IMR-90 (cell line): ENCODE measurements at regions not wholly inside any gene's neighbourhood (a gene's known extent, or its start where the extent isn't known, plus 50 kb on each side); places are given as distances from the start of the nearest gene placed in this dataset.

Experiments used
- ATAC-seq: fragments of 200-7000 bp; cut with Tn5 transposase; 2 replicates; pipeline ENCODE4 v1.9.1; 2020; ENCODE audit warnings: low read depth, mild to moderate bottlenecking, moderate library complexity
- BruUV-seq: library from RNA; stranded (reverse); fragments of 400-500 nt; replicated peaks from 2 replicates; lab custom pipeline; 2021; lab: Mats Ljungman, UMichigan
- CTCF ChIA-PET: fragments of 300-600 bp; formaldehyde crosslinking; extraction: SDS; loops from one replicate; lab custom pipeline; 2021; ENCODE audit warnings: antibody characterized with exemption; lab: Yijun Ruan, JAX
- POLR2A ChIA-PET: fragments of 300-600 bp; sonication (Branson Sonifier 250); formaldehyde crosslinking; loops from one replicate; lab custom pipeline; 2022; ENCODE audit warnings: antibody characterized with exemption; ENCODE audit not compliant: unreplicated experiment; lab: Charles Lee
- DNase-seq: peaks from one replicate; pipeline ENCODE4 v3.0.0; 2013
- H2AFZ ChIP-seq: replicated peaks from 2 replicates; pipeline ENCODE3; 2013; ENCODE audit warnings: low read length, mild to moderate bottlenecking; ENCODE audit not compliant: poor library complexity
- H2AK5ac ChIP-seq: 2 replicates; pipeline ENCODE4 v1.6.1; 2013; ENCODE audit warnings: low read depth, low read length, inconsistent platforms
- H2AK9ac ChIP-seq: replicated peaks from 2 replicates; pipeline ENCODE3; 2013; ENCODE audit warnings: mild to moderate bottlenecking, low read depth, low read length, moderate library complexity; ENCODE audit not compliant: poor library complexity
- H2BK120ac ChIP-seq: 2 replicates; pipeline ENCODE4 v1.6.1; 2013; ENCODE audit warnings: low read depth, low read length, inconsistent platforms
- H2BK15ac ChIP-seq: 3 replicates; pipeline ENCODE4 v1.6.1; 2013; ENCODE audit warnings: low read depth, low read length, inconsistent platforms
- H2BK20ac ChIP-seq: 2 replicates; pipeline ENCODE4 v1.6.1; 2013; ENCODE audit warnings: low read depth, mild to moderate bottlenecking, inconsistent platforms, low read length, moderate library complexity
- H2BK5ac ChIP-seq: 2 replicates; pipeline ENCODE4 v1.6.1; 2013; ENCODE audit warnings: mild to moderate bottlenecking, low read depth, low read length, inconsistent platforms; ENCODE audit not compliant: poor library complexity, severe bottlenecking
- H3K14ac ChIP-seq: replicated peaks from 2 replicates; pipeline ENCODE4 v1.6.1; 2013; ENCODE audit warnings: low read depth, low read length, inconsistent platforms
- H3K18ac ChIP-seq: 2 replicates; pipeline ENCODE4 v1.6.1; 2013; ENCODE audit warnings: low read depth, low read length, control low read depth
- H3K23ac ChIP-seq: 2 replicates; pipeline ENCODE4 v1.6.1; 2013; ENCODE audit warnings: low read depth, low read length, inconsistent platforms
- H3K27ac ChIP-seq: 2 replicates; pipeline ENCODE4 v1.5.1; 2013; ENCODE audit warnings: mild to moderate bottlenecking, control low read depth, low read length; ENCODE audit not compliant: insufficient read depth
- H3K27me3 ChIP-seq: 2 replicates; pipeline ENCODE4 v1.6.1; 2013; ENCODE audit warnings: low read length; ENCODE audit not compliant: control insufficient read depth, insufficient read depth
- H3K36me3 ChIP-seq: 2 replicates; pipeline ENCODE4 v1.6.1; 2013; ENCODE audit warnings: low read length, mixed read lengths; ENCODE audit not compliant: control insufficient read depth, insufficient read depth
- H3K4ac ChIP-seq: 2 replicates; pipeline ENCODE4 v1.6.1; 2013; ENCODE audit warnings: low read depth, low read length, inconsistent platforms
- H3K4me1 ChIP-seq: 2 replicates; pipeline ENCODE4 v1.6.1; 2013; ENCODE audit warnings: low read length, mixed read lengths; ENCODE audit not compliant: control insufficient read depth, insufficient read depth
- H3K4me2 ChIP-seq: 2 replicates; pipeline ENCODE4 v1.6.1; 2013; ENCODE audit warnings: low read depth, mild to moderate bottlenecking, control low read depth, low read length, moderate library complexity
- H3K4me3 ChIP-seq: 2 replicates; pipeline ENCODE4 v1.5.1; 2013; ENCODE audit warnings: low read depth, mild to moderate bottlenecking, control low read depth, low read length, moderate library complexity; ENCODE audit not compliant: insufficient read depth
- H3K56ac ChIP-seq: 2 replicates; pipeline ENCODE4 v1.6.1; 2013; ENCODE audit warnings: low read length, inconsistent platforms; ENCODE audit not compliant: insufficient read depth; ENCODE audit errors: extremely low read depth
- H3K79me1 ChIP-seq, 2 experiments: 2 replicates each; pipeline ENCODE4 v1.6.1; 2013; ENCODE audit warnings: low read length in 2 of 2, inconsistent platforms in 1 of 2, low read depth in 1 of 2
- H3K9ac ChIP-seq: 2 replicates; pipeline ENCODE4 v1.6.1; 2013; ENCODE audit warnings: low read depth, low read length, control low read depth
- H3K9me1 ChIP-seq: 2 replicates; pipeline ENCODE4 v1.6.1; 2013; ENCODE audit warnings: low read length, inconsistent platforms; ENCODE audit not compliant: insufficient read depth
- H3K9me3 ChIP-seq: 2 replicates; pipeline ENCODE4 v1.6.1; 2013; ENCODE audit warnings: low read length; ENCODE audit not compliant: control insufficient read depth, insufficient read depth
- H4K20me1 ChIP-seq: 2 replicates; pipeline ENCODE4 v1.6.1; 2013; ENCODE audit warnings: low read length, inconsistent platforms; ENCODE audit not compliant: insufficient read depth
- H4K5ac ChIP-seq: 2 replicates; pipeline ENCODE4 v1.6.1; 2013; ENCODE audit warnings: mild to moderate bottlenecking, low read depth, low read length, control low read depth
- H4K8ac ChIP-seq, 2 experiments: 2 replicates each; pipeline ENCODE4 v1.6.1; 2013; ENCODE audit warnings: low read depth in 2 of 2, low read length in 2 of 2, control low read depth in 1 of 2, inconsistent platforms in 1 of 2
- H4K91ac ChIP-seq: 2 replicates; pipeline ENCODE4 v1.6.1; 2013; ENCODE audit warnings: low read depth, low read length, inconsistent platforms; ENCODE audit not compliant: insufficient read depth
- BHLHE40 ChIP-seq: fragments of 150-350 bp; IDR thresholded peaks from 2 replicates; pipeline ENCODE4 v1.6.1; 2016; ENCODE audit warnings: mild to moderate bottlenecking, low read depth, low read length
- CEBPB ChIP-seq: IDR thresholded peaks from 2 replicates; pipeline ENCODE4 v1.6.1; 2012; ENCODE audit warnings: low read depth, low read length, improper control_type of control experiment
- CHD1 ChIP-seq: IDR thresholded peaks from 2 replicates; pipeline ENCODE4 v1.6.1; 2012; ENCODE audit warnings: low read depth, low read length, improper control_type of control experiment
- FOS ChIP-seq: fragments of 150-350 bp; IDR thresholded peaks from 2 replicates; pipeline ENCODE4 v1.6.1; 2016; ENCODE audit warnings: low read depth, low read length
- MAFK ChIP-seq: IDR thresholded peaks from 2 replicates; pipeline ENCODE4 v1.6.1; 2012; ENCODE audit warnings: low read depth, low read length, improper control_type of control experiment
- MAZ ChIP-seq: IDR thresholded peaks from 2 replicates; pipeline ENCODE4 v1.6.1; 2012; ENCODE audit warnings: low read depth, mild to moderate bottlenecking, low read length, improper control_type of control experiment, moderate library complexity, borderline replicate concordance
- NFE2L2 ChIP-seq: fragments of 150-350 bp; IDR thresholded peaks from 2 replicates; pipeline ENCODE4 v1.6.1; 2016; ENCODE audit warnings: low read depth, mild to moderate bottlenecking, low read length
- POLR2A ChIP-seq: IDR thresholded peaks from 2 replicates; pipeline ENCODE4 v1.6.1; 2012; ENCODE audit warnings: mild to moderate bottlenecking, low read depth, low read length
- RAD21 ChIP-seq: IDR thresholded peaks from 2 replicates; pipeline ENCODE4 v1.6.1; 2012; ENCODE audit warnings: low read length, improper control_type of control experiment
- RCOR1 ChIP-seq: IDR thresholded peaks from 2 replicates; pipeline ENCODE4 v1.6.1; 2012; ENCODE audit warnings: mild to moderate bottlenecking, low read length, improper control_type of control experiment; ENCODE audit not compliant: insufficient replicate concordance
- RFX5 ChIP-seq: IDR thresholded peaks from 2 replicates; pipeline ENCODE4 v1.8.0; 2012; ENCODE audit warnings: low read depth, mild to moderate bottlenecking, low read length, moderate library complexity
- WGBS, 2 experiments: methylation state at CpG; one replicate each; pipeline versions ENCODE4 v1.1.5 to v1.1.7; 2013; ENCODE audit warnings: missing lambda C conversion rate in 2 of 2; ENCODE audit not compliant: insufficient read length in 1 of 2; ENCODE audit errors: extremely low coverage in 2 of 2; 5-methylcytosine and 5-hydroxymethylcytosine counted together
- dilution Hi-C: fragments of 300-500 bp; cut with HindIII; formaldehyde crosslinking; loops from one replicate; pipeline ENCODE4 v1.14.3; 2018; ENCODE audit warnings: low sequenced_read_pairs; ENCODE audit not compliant: unreplicated experiment
- in situ Hi-C: fragments of 300-500 bp; cut with MboI; formaldehyde crosslinking; loops from 3 replicates; pipeline ENCODE4 v1.14.3; 2019; ENCODE audit warnings: low sequenced_read_pairs, inconsistent platforms, mixed read lengths
- intact Hi-C: fragments of 100-400 bp; cut with micrococcal nuclease; formaldehyde crosslinking; loops from 2 replicates; pipeline ENCODE4 v1.10.0; 2022
- TF ChIP-seq, protein P1 (sequence below): fragments of 150-350 bp; IDR thresholded peaks from 2 replicates; pipeline ENCODE4 v1.6.1; 2017; ENCODE audit warnings: mild to moderate bottlenecking, antibody characterized with exemption, low read length, low read depth
- TF ChIP-seq, protein P2 (sequence below): fragments of 150-350 bp; IDR thresholded peaks from 2 replicates; pipeline ENCODE4 v1.6.1; 2016; ENCODE audit warnings: low read depth, mild to moderate bottlenecking, low read length, moderate library complexity, borderline replicate concordance
- TF ChIP-seq, protein P3 (sequence below): conservative IDR thresholded peaks from 2 replicates; pipeline ENCODE4 v1.5.1; 2012; ENCODE audit warnings: mild to moderate bottlenecking, low read depth, low read length, improper control_type of control experiment

DNA sequence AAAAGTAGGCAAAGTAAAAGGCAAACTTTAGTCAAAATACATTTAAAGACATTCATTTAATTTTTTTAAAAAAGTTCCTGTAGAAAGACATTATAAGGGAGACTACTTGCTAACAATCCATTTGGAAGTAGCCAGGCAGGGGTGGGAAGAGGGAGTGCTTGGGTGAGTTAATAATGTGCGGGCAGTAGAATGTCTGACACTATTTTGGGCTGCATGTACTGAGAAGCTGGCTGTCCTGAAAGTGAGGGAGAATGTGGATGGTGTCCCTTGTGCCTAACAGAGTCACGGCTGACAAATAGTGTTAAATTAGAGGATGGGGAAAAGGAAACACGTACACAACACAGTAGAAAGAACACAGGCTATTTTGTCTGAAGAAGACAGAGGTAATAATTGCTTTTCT, 142.5 kb downstream of the LCA5 start:
- WGBS, 2 experiments: no CpG with 5 or more reads among the region's 3 CpGs
- no peak overlapping the region for H4K5ac ChIP-seq
- H3K9me3 ChIP-seq: no peaks in the 10 kb centered on the region
- H2BK5ac ChIP-seq: no peak overlapping the region
- no peaks in the 10 kb centered on the region for H3K9me1 ChIP-seq
- no peak overlapping the region for H3K18ac ChIP-seq
- H3K4me3 ChIP-seq: no peak overlapping the region
- H2AK5ac ChIP-seq: no peak overlapping the region
- intact Hi-C loops: no loop called here
- H3K27me3 ChIP-seq: no peaks in the 10 kb centered on the region
- no peak for TF ChIP-seq NFE2L2
- TF ChIP-seq, protein P1, sequence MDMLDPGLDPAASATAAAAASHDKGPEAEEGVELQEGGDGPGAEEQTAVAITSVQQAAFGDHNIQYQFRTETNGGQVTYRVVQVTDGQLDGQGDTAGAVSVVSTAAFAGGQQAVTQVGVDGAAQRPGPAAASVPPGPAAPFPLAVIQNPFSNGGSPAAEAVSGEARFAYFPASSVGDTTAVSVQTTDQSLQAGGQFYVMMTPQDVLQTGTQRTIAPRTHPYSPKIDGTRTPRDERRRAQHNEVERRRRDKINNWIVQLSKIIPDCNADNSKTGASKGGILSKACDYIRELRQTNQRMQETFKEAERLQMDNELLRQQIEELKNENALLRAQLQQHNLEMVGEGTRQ: no peak
- TF ChIP-seq, protein P2, sequence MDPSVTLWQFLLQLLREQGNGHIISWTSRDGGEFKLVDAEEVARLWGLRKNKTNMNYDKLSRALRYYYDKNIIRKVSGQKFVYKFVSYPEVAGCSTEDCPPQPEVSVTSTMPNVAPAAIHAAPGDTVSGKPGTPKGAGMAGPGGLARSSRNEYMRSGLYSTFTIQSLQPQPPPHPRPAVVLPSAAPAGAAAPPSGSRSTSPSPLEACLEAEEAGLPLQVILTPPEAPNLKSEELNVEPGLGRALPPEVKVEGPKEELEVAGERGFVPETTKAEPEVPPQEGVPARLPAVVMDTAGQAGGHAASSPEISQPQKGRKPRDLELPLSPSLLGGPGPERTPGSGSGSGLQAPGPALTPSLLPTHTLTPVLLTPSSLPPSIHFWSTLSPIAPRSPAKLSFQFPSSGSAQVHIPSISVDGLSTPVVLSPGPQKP: no peak
- TF ChIP-seq RAD21: no peak
- TF ChIP-seq, protein P3, sequence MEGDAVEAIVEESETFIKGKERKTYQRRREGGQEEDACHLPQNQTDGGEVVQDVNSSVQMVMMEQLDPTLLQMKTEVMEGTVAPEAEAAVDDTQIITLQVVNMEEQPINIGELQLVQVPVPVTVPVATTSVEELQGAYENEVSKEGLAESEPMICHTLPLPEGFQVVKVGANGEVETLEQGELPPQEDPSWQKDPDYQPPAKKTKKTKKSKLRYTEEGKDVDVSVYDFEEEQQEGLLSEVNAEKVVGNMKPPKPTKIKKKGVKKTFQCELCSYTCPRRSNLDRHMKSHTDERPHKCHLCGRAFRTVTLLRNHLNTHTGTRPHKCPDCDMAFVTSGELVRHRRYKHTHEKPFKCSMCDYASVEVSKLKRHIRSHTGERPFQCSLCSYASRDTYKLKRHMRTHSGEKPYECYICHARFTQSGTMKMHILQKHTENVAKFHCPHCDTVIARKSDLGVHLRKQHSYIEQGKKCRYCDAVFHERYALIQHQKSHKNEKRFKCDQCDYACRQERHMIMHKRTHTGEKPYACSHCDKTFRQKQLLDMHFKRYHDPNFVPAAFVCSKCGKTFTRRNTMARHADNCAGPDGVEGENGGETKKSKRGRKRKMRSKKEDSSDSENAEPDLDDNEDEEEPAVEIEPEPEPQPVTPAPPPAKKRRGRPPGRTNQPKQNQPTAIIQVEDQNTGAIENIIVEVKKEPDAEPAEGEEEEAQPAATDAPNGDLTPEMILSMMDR: no peak
- no peak for TF ChIP-seq BHLHE40
- no peak for TF ChIP-seq CEBPB
- TF ChIP-seq RCOR1: no peak
- no peak for TF ChIP-seq MAZ
- TF ChIP-seq CHD1: no peak
- TF ChIP-seq MAFK: no peak
- no peak for TF ChIP-seq RFX5
- no peak for TF ChIP-seq FOS
- no peak for TF ChIP-seq POLR2A
- POLR2A ChIA-PET: no interaction called here
- H3K4me1 ChIP-seq: no peaks in the 10 kb centered on the region
- no peak overlapping the region for H2BK20ac ChIP-seq
- H3K79me1 ChIP-seq: no peaks in the 10 kb centered on the region
- H3K56ac ChIP-seq: no peak overlapping the region
- no TSS peak for BruUV-seq
- H3K14ac ChIP-seq: no peak overlapping the region
- no peak overlapping the region for H3K27ac ChIP-seq
- H3K4me2 ChIP-seq: no peak overlapping the region
- no peak overlapping the region for H3K4ac ChIP-seq
- no peak overlapping the region for H4K8ac ChIP-seq
- H4K91ac ChIP-seq: no peak overlapping the region
- no peak for DNase-seq
- no peak overlapping the region for H2AK9ac ChIP-seq
- no peak for ATAC-seq
- dilution Hi-C loops: no loop called here
- H3K23ac ChIP-seq: no peak overlapping the region
- no peak overlapping the region for H2AFZ ChIP-seq
- no peak overlapping the region for H2BK15ac ChIP-seq
- CTCF ChIA-PET: no interaction called here
- no peak overlapping the region for H2BK120ac ChIP-seq
- no peak overlapping the region for H3K9ac ChIP-seq
- H3K36me3 ChIP-seq: no peaks in the 10 kb centered on the region
- in situ Hi-C loops: no loop called here
- H4K20me1 ChIP-seq: no peaks in the 10 kb centered on the region
